MG63 (cell line): ENCODE measurements at regions not wholly inside any gene's neighbourhood (a gene's known extent, or its start where the extent isn't known, plus 50 kb on each side); places are given as distances from the start of the nearest gene placed in this dataset.

Experiments used
- DNase-seq: peaks from one replicate; pipeline ENCODE4 v3.0.0-alpha.2; 2020
- H3K27me3 ChIP-seq: fragments of 250-450 bp; sonication (Bioruptor Pico); 2 replicates; pipeline ENCODE4 v1.5.1; 2020; ENCODE audit warnings: mild to moderate bottlenecking, moderate library complexity
- H3K36me3 ChIP-seq: fragments of 250-450 bp; sonication (Bioruptor Pico); 2 replicates; pipeline ENCODE4 v1.5.1; 2020; ENCODE audit warnings: mild to moderate bottlenecking, moderate library complexity
- H3K4me3 ChIP-seq: fragments of 250-450 bp; sonication (Bioruptor Pico); 2 replicates; pipeline ENCODE4 v1.5.1; 2020; ENCODE audit warnings: mild to moderate bottlenecking, moderate library complexity
- H3K9me3 ChIP-seq: fragments of 250-450 bp; sonication (Bioruptor Pico); 2 replicates; pipeline ENCODE4 v1.5.1; 2020; ENCODE audit warnings: mild to moderate bottlenecking, moderate library complexity

- H3K4me3 ChIP-seq = no peak overlapping the region
- no peaks in the 10 kb centered on the region for H3K36me3 ChIP-seq
- DNase-seq = no peak
- no peaks in the 10 kb centered on the region for H3K27me3 ChIP-seq
- H3K9me3 ChIP-seq = no peaks in the 10 kb centered on the region
Measured at GRCh38 chr14:101508948-101509729, 52.2 kb upstream of the DIO3 start.

- no peaks in the 10 kb centered on the region for H3K36me3 ChIP-seq
- no peak for DNase-seq
- no peaks in the 10 kb centered on the region for H3K27me3 ChIP-seq
- H3K4me3 ChIP-seq = no peak overlapping the region
- H3K9me3 ChIP-seq = no peaks in the 10 kb centered on the region
Measured at GRCh38 chr14:101509730-101510371, 51.4 kb upstream of the DIO3 start.

DNA sequence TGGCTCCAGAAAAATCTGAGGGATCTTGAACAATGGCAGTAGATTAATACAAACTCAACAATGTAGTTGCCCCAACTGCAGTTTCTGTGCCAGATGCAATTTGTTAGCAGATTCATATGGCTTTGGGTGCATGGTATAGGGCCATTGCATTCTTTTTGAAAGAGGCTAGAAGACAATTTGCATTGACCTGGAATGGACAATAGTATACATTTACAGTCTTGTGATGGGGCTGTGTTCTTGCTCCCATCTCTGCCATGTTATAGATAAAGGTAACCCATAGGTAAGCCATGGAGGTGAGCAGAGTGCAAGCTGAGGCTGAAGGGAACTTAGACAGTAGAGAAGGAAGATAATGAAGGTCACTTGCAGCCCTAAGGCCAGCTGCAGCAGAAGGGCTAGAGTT is 50.1 kb upstream of the DIO3 start:
- H3K27me3 ChIP-seq = no peaks in the 10 kb centered on the region
- no peaks in the 10 kb centered on the region for H3K9me3 ChIP-seq
- no peak for DNase-seq

More for the DNA sequence above, 50.1 kb upstream of the DIO3 start:
- no peak overlapping the region for H3K4me3 ChIP-seq
- no peaks in the 10 kb centered on the region for H3K36me3 ChIP-seq
